ENCODE measurements at regions not wholly inside any gene's neighbourhood (a gene's known extent, or its start where the extent isn't known, plus 50 kb on each side); places are given as distances from the start of the nearest gene placed in this dataset.

DNA sequence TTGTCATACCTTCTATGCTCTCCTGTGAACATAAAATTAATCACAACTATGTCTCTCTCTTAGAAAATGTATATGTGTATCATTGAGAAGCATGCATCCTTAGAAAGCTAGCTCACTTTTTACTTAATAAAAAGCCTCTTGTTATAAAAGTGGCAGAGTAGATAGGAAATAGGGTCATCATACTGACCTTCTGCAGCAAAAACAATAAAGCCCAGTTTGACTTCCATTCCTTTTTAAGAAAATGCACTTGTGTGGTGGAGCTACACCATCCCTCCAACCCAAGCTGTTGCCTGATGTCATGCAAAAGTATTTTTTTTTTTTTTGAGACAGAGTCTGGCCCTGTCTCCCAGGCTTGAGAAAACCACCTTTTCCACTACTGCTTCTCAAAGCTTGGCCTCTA, 393.3 kb downstream of the LIG4 start:
- RAD21 ChIA-PET (ENCODE audit: low non-redundant PET in 1 of 2, low total read pairs in 2 of 2, uncharacterized antibody in 2 of 2, unreplicated experiment in 2 of 2): no interaction called here
- no peak overlapping the region for H3K4me2 ChIP-seq (ENCODE audit: low read length)
- H2AFZ ChIP-seq (ENCODE audit: low read depth, low read length, poor library complexity, severe bottlenecking): no peak overlapping the region
- peaks cover 0 to 7% of the 10 kb centered on the region in 2 experiments; a peak in 2 of 4 replicates for H3K9me3 ChIP-seq (ENCODE audit: control insufficient read depth in 1 of 2, insufficient read depth in 1 of 2, low read depth in 1 of 2, low read length in 2 of 2)
- H3K4me3 ChIP-seq (replicated peaks in 1 of 2; ENCODE audit: low read depth in 1 of 2, low read length in 2 of 2): no peak overlapping the region
- TF ChIP-seq SIN3A (IDR thresholded peaks at IDR 0.05; ENCODE audit: low read depth): no peak
- TF ChIP-seq CBX3 (IDR thresholded peaks at IDR 0.05; ENCODE audit: low read depth): no peak
- TF ChIP-seq RAD21 (IDR thresholded peaks at IDR 0.05; ENCODE audit: low read depth): no peak
- TF ChIP-seq MAX (IDR thresholded peaks at IDR 0.05): no peak
- TF ChIP-seq TCF7L2 (IDR thresholded peaks at IDR 0.05; ENCODE audit: borderline replicate concordance, extremely low read depth, insufficient read depth, insufficient read length): no peak
- TF ChIP-seq EZH2 (IDR thresholded peaks at IDR 0.05): no peak
- no peak for TF ChIP-seq POLR2A (IDR thresholded peaks at IDR 0.05; ENCODE audit: borderline replicate concordance, extremely low read depth, insufficient read depth, insufficient read length)
- no peak for TF ChIP-seq ZFX (IDR thresholded peaks at IDR 0.05)
- no peak for TF ChIP-seq POLR2AphosphoS5 (IDR thresholded peaks at IDR 0.05; ENCODE audit: low read depth, low read length)
- TF ChIP-seq CTCF (IDR thresholded peaks at IDR 0.05 in 2 of 3, conservative IDR thresholded peaks at IDR 0.05 in 1 of 3; ENCODE audit: borderline replicate concordance in 1 of 3, insufficient read depth in 1 of 3, low read depth in 2 of 3, low read length in 2 of 3): no peak
- TF ChIP-seq ZNF274 (IDR thresholded peaks at IDR 0.05; ENCODE audit: low read depth, low read length): no peak
- no peak for TF ChIP-seq REST (IDR thresholded peaks at IDR 0.05; ENCODE audit: low read depth)
- no peak for TF ChIP-seq FOSL1 (IDR thresholded peaks at IDR 0.05; ENCODE audit: low read depth)
- no peak for TF ChIP-seq ATF3 (IDR thresholded peaks at IDR 0.05)
- no peak for TF ChIP-seq YY1 (IDR thresholded peaks at IDR 0.05; ENCODE audit: extremely low read depth, insufficient replicate concordance, low read depth, low read length)
- ATAC-seq (no peak), DNase-seq (ENCODE audit: low read depth, low spot score) (no peak)
- no peaks in the 10 kb centered on the region for H3K27me3 ChIP-seq (ENCODE audit: insufficient read depth, low read length)
- no peak overlapping the region for H3K27ac ChIP-seq (ENCODE audit: low read depth, low read length)
- CTCF ChIA-PET: no interaction called here
- H3K79me2 ChIP-seq (ENCODE audit: insufficient read depth, low read length): no peaks in the 10 kb centered on the region
- no peaks in the 10 kb centered on the region for H4K20me1 ChIP-seq (ENCODE audit: insufficient read depth)
- H3K36me3 ChIP-seq (ENCODE audit: control insufficient read depth in 1 of 2, insufficient read depth in 2 of 2, low read length in 2 of 2): no peaks in the 10 kb centered on the region
- no peaks in the 10 kb centered on the region for H3K9me2 ChIP-seq (ENCODE audit: insufficient read depth)
- no peaks in the 10 kb centered on the region; a peak in 1 of 4 replicates for H3K4me1 ChIP-seq (ENCODE audit: control insufficient read depth in 1 of 2, insufficient read depth in 2 of 2, low read length in 2 of 2)
- intact Hi-C loops (cut with micrococcal nuclease): no loop called here
- BruUV-seq (replicated peaks): no TSS peak
- H3K9ac ChIP-seq (ENCODE audit: low read length): no peak overlapping the region
- POLR2A ChIA-PET: no interaction called here
